ENCODE measurements at regions not wholly inside any gene's neighbourhood (a gene's known extent, or its start where the extent isn't known, plus 50 kb on each side); places are given as distances from the start of the nearest gene placed in this dataset.

GRCh38 chr1:238833919-238834318 lies 552.4 kb upstream of the CHRM3 start:
- TF ChIP-seq CTCF (IDR thresholded peaks at IDR 0.05) (no peak), POLR2A (IDR thresholded peaks at IDR 0.05) (no peak)
- Histone ChIP-seq H3K27me3 (no peaks in the 10 kb centered on the region), H3K9me3 (no peaks in the 10 kb centered on the region), H3K4me1 (no peaks in the 10 kb centered on the region), H3K27ac (no peak overlapping the region), H3K36me3 (no peaks in the 10 kb centered on the region), H3K4me3 (replicated peaks in 1 of 3) (no peak overlapping the region)
- intact Hi-C loops (cut with DNase I), result no loop called here
- DNase-seq, result no peak

GRCh38 chr1:238832106-238832505 lies 554.3 kb upstream of the CHRM3 start:
- Histone ChIP-seq H3K27me3 (no peaks in the 10 kb centered on the region), H3K9me3 (no peaks in the 10 kb centered on the region), H3K27ac (no peak overlapping the region), H3K4me3 (replicated peaks in 1 of 3) (no peak overlapping the region), H3K36me3 (no peaks in the 10 kb centered on the region), H3K4me1 (no peaks in the 10 kb centered on the region)
- 92 to 100% methylated on average over 1 of the region's 1 CpG for WGBS, 2 donors
- intact Hi-C loops (cut with DNase I), result no loop called here
- TF ChIP-seq CTCF (IDR thresholded peaks at IDR 0.05) (no peak), POLR2A (IDR thresholded peaks at IDR 0.05) (no peak)
- DNase-seq, result no peak

- no peak for TF ChIP-seq CTCF (IDR thresholded peaks at IDR 0.05)
- TF ChIP-seq POLR2A (IDR thresholded peaks at IDR 0.05), result no peak
- Histone ChIP-seq H3K9me3 (no peaks in the 10 kb centered on the region), H3K4me3 (replicated peaks in 1 of 3) (no peak overlapping the region), H3K27me3 (no peaks in the 10 kb centered on the region), H3K36me3 (no peaks in the 10 kb centered on the region), H3K27ac (no peak overlapping the region), H3K4me1 (no peaks in the 10 kb centered on the region)
- 78 to 79% methylated on average over 3 of the region's 3 CpGs for WGBS, 2 donors
- intact Hi-C loops (cut with DNase I), result no loop called here
- no peak for DNase-seq
Measured at GRCh38 chr1:238830036-238830611, 556.2 kb upstream of the CHRM3 start.

GRCh38 chr1:238826891-238827290 lies 559.5 kb upstream of the CHRM3 start:
- TF ChIP-seq CTCF (IDR thresholded peaks at IDR 0.05) (no peak), POLR2A (IDR thresholded peaks at IDR 0.05) (no peak)
- intact Hi-C loops (cut with DNase I), result no loop called here

GRCh38 chr1:238823416-238823815 lies 563.0 kb upstream of the CHRM3 start:
- no peak overlapping the region for H3K4me3 ChIP-seq (replicated peaks in 1 of 3)
- no peaks in the 10 kb centered on the region for H3K27me3 ChIP-seq
- no peaks in the 10 kb centered on the region for H3K36me3 ChIP-seq
- no peaks in the 10 kb centered on the region for H3K4me1 ChIP-seq
- no peaks in the 10 kb centered on the region for H3K9me3 ChIP-seq
- TF ChIP-seq CTCF (IDR thresholded peaks at IDR 0.05) (no peak), POLR2A (IDR thresholded peaks at IDR 0.05) (no peak)
- no peak overlapping the region for H3K27ac ChIP-seq
- no peak for DNase-seq
- intact Hi-C loops (cut with DNase I), result no loop called here

More at GRCh38 chr1:238826891-238827290, 559.5 kb upstream of the CHRM3 start:
- Histone ChIP-seq H3K9me3 (no peaks in the 10 kb centered on the region), H3K4me1 (no peaks in the 10 kb centered on the region), H3K4me3 (replicated peaks in 1 of 3) (no peak overlapping the region), H3K36me3 (no peaks in the 10 kb centered on the region), H3K27me3 (no peaks in the 10 kb centered on the region), H3K27ac (no peak overlapping the region)
- no peak for DNase-seq
